ENCODE measurements at regions not wholly inside any gene's neighbourhood (a gene's known extent, or its start where the extent isn't known, plus 50 kb on each side); places are given as distances from the start of the nearest gene placed in this dataset.

GRCh38 chr4:155094201-155094820 is 114.1 kb upstream of the NPY2R start:
- TF ChIP-seq RNF2 (IDR thresholded peaks at IDR 0.05) (no peak), FOXA3 (CRISPR knock-in tag; conservative IDR thresholded peaks at IDR 0.05 in 1 of 2, IDR thresholded peaks at IDR 0.05 in 1 of 2) (no peak), ADNP (tag; IDR thresholded peaks at IDR 0.05) (no peak), GATAD2A (IDR thresholded peaks at IDR 0.05) (no peak), PYGO2 (tag; IDR thresholded peaks at IDR 0.05) (no peak), CUX1 (CRISPR knock-in tag; IDR thresholded peaks at IDR 0.05) (no peak), ZNF280A (IDR thresholded peaks at IDR 0.05; ENCODE audit: low read depth, partially characterized antibody) (no peak), SETDB1 (IDR thresholded peaks at IDR 0.05; ENCODE audit: low read length) (no peak), CBX3 (IDR thresholded peaks at IDR 0.05; ENCODE audit: borderline replicate concordance in 1 of 2, low read length in 2 of 2) (no peak), E2F6 (IDR thresholded peaks at IDR 0.05; ENCODE audit: borderline replicate concordance in 1 of 2, extremely low read depth in 1 of 2, insufficient read depth in 1 of 2, insufficient read length in 1 of 2, low read depth in 1 of 2, low read length in 1 of 2, poor library complexity in 1 of 2, severe bottlenecking in 1 of 2) (no peak), NCOA2 (IDR thresholded peaks at IDR 0.05; ENCODE audit: partially characterized antibody in 2 of 2) (no peak), RAD21 (CRISPR knock-in tag; conservative IDR thresholded peaks at IDR 0.05 in 1 of 2, IDR thresholded peaks at IDR 0.05 in 1 of 2) (no peak), SRSF7 (optimal IDR thresholded peaks at IDR 0.05; ENCODE audit: low read depth, low read length) (no peak)
- TF ChIP-seq, protein P1, sequence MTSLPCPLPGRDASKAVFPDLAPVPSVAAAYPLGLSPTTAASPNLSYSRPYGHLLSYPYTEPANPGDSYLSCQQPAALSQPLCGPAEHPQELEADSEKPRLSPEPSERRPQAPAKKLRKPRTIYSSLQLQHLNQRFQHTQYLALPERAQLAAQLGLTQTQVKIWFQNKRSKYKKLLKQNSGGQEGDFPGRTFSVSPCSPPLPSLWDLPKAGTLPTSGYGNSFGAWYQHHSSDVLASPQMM (CRISPR knock-in tag; IDR thresholded peaks at IDR 0.05): no peak
- no peaks in the 10 kb centered on the region for H3K9me3 ChIP-seq (replicated peaks; ENCODE audit: control insufficient read depth, insufficient read depth, low read depth, low read length)
- H3K4me3 ChIP-seq: no peak overlapping the region
- no peaks in the 10 kb centered on the region for H3K9me1 ChIP-seq (ENCODE audit: control insufficient read depth, insufficient read depth, low read length)
- in situ Hi-C loops (cut with MboI) (no loop called here), intact Hi-C loops (cut with micrococcal nuclease) (no loop called here)
- no peaks in the 10 kb centered on the region for H3K27me3 ChIP-seq (ENCODE audit: control insufficient read depth in 2 of 2, insufficient read depth in 2 of 2, low read length in 2 of 2)
- no peak for ATAC-seq
- H3K36me3 ChIP-seq (ENCODE audit: control insufficient read depth, insufficient read depth, low read length): no peaks in the 10 kb centered on the region
- BruUV-seq (replicated peaks): no TSS peak
- H4K20me1 ChIP-seq (replicated peaks; ENCODE audit: control insufficient read depth, insufficient read depth, low read length): no peaks in the 10 kb centered on the region
- ChIA-PET CTCF (ENCODE audit: low intra/inter-chr PET ratio) (no interaction called here), POLR2A (no interaction called here)
- no peak for DNase-seq (ENCODE audit: extremely low read depth in 1 of 4, low spot score in 3 of 4)
- H3K9ac ChIP-seq (ENCODE audit: insufficient read depth in 1 of 2, low read depth in 2 of 2, low read length in 2 of 2): no peak overlapping the region
- H3K4me2 ChIP-seq (ENCODE audit: insufficient read depth, low read length): no peak overlapping the region
- no peak overlapping the region for H3K27ac ChIP-seq (ENCODE audit: extremely low read depth, low read depth, low read length)
- 0% methylated on average over 3 of the region's 3 CpGs for WGBS (ENCODE audit: insufficient coverage, low coverage, missing lambda C conversion rate)
- no peaks in the 10 kb centered on the region for H3K4me1 ChIP-seq (replicated peaks in 1 of 2; ENCODE audit: control insufficient read depth in 2 of 2, insufficient read depth in 2 of 2, low read length in 2 of 2)
- no peak overlapping the region for H2AFZ ChIP-seq (ENCODE audit: low read depth, low read length)
- no peaks in the 10 kb centered on the region for H3K79me2 ChIP-seq (ENCODE audit: control insufficient read depth, insufficient read depth, low read length)
- no peak for FAIRE-seq

All from K562 (cell line).